ENCODE measurements at regions not wholly inside any gene's neighbourhood (a gene's known extent, or its start where the extent isn't known, plus 50 kb on each side); places are given as distances from the start of the nearest gene placed in this dataset.

GRCh38 chr11:31973172-31973571 lies 117.7 kb upstream of the RCN1 start:
- no peak for TF ChIP-seq CTCF (IDR thresholded peaks at IDR 0.05)
- Histone ChIP-seq H3K27me3 (peaks cover 28% of the 10 kb centered on the region), H3K36me3 (no peaks in the 10 kb centered on the region), H3K4me1 (ENCODE audit: control insufficient read depth in 1 of 2, insufficient read depth in 1 of 2, low read depth in 1 of 2, low read length in 1 of 2) (no peaks in the 10 kb centered on the region), H3K27ac (no peak overlapping the region), H3K4me3 (ENCODE audit: low read depth in 1 of 2, low read length in 1 of 2) (no peak overlapping the region), H3K9me3 (no peaks in the 10 kb centered on the region)

- no peak overlapping the region for H3K27ac ChIP-seq
- peaks cover 22% of the 10 kb centered on the region for H3K27me3 ChIP-seq
- no peaks in the 10 kb centered on the region for H3K36me3 ChIP-seq
- H3K4me3 ChIP-seq (ENCODE audit: low read depth in 1 of 2, low read length in 1 of 2): no peak overlapping the region
- no peak for TF ChIP-seq CTCF (IDR thresholded peaks at IDR 0.05)
- no peaks in the 10 kb centered on the region for H3K9me3 ChIP-seq
- no peaks in the 10 kb centered on the region for H3K4me1 ChIP-seq (ENCODE audit: control insufficient read depth in 1 of 2, insufficient read depth in 1 of 2, low read depth in 1 of 2, low read length in 1 of 2)
Measured at GRCh38 chr11:31972623-31973022, 118.3 kb upstream of the RCN1 start.

GRCh38 chr11:31969359-31969702 lies 121.5 kb upstream of the RCN1 start:
- H3K9me3 ChIP-seq: no peaks in the 10 kb centered on the region
- no peaks in the 10 kb centered on the region for H3K36me3 ChIP-seq
- no peak for TF ChIP-seq CTCF (IDR thresholded peaks at IDR 0.05)
- no peaks in the 10 kb centered on the region for H3K4me1 ChIP-seq (ENCODE audit: control insufficient read depth in 1 of 2, insufficient read depth in 1 of 2, low read depth in 1 of 2, low read length in 1 of 2)
- peaks cover 8% of the 10 kb centered on the region for H3K27me3 ChIP-seq
- no peak overlapping the region for H3K4me3 ChIP-seq (ENCODE audit: low read depth in 1 of 2, low read length in 1 of 2)
- no peak overlapping the region for H3K27ac ChIP-seq

- Histone ChIP-seq H3K9me3 (no peaks in the 10 kb centered on the region), H3K36me3 (no peaks in the 10 kb centered on the region), H3K4me1 (ENCODE audit: control insufficient read depth in 1 of 2, insufficient read depth in 1 of 2, low read depth in 1 of 2, low read length in 1 of 2) (no peaks in the 10 kb centered on the region), H3K27me3 (peaks cover 8% of the 10 kb centered on the region), H3K4me3 (ENCODE audit: low read depth in 1 of 2, low read length in 1 of 2) (no peak overlapping the region), H3K27ac (no peak overlapping the region)
- TF ChIP-seq CTCF (IDR thresholded peaks at IDR 0.05): no peak
Measured at GRCh38 chr11:31968461-31969358, 122.2 kb upstream of the RCN1 start.

- no peaks in the 10 kb centered on the region for H3K4me1 ChIP-seq (ENCODE audit: control insufficient read depth in 1 of 2, insufficient read depth in 1 of 2, low read depth in 1 of 2, low read length in 1 of 2)
- H3K36me3 ChIP-seq: no peaks in the 10 kb centered on the region
- peaks cover 4% of the 10 kb centered on the region for H3K27me3 ChIP-seq
- no peak overlapping the region for H3K27ac ChIP-seq
- TF ChIP-seq CTCF (IDR thresholded peaks at IDR 0.05): no peak
- H3K4me3 ChIP-seq (ENCODE audit: low read depth in 1 of 2, low read length in 1 of 2): no peak overlapping the region
- H3K9me3 ChIP-seq: no peaks in the 10 kb centered on the region
Measured at GRCh38 chr11:31967404-31968130, 123.3 kb upstream of the RCN1 start.

All from neutrophil (primary cell).